ENCODE measurements at regions not wholly inside any gene's neighbourhood (a gene's known extent, or its start where the extent isn't known, plus 50 kb on each side); places are given as distances from the start of the nearest gene placed in this dataset.

GRCh38 chr16:72256398-72257066, 84.6 kb upstream of the PMFBP1 start:
- DNase-seq = no peak

- no peak for DNase-seq
These were observed 83.8 kb upstream of the PMFBP1 start for GRCh38 chr16:72255786-72256185.

- no peak for DNase-seq
These were observed 75.9 kb upstream of the PMFBP1 start for GRCh38 chr16:72247821-72248253.

GRCh38 chr16:72246423-72246822, 74.5 kb upstream of the PMFBP1 start:
- no peak for DNase-seq

- DNase-seq = no peak
These were observed 72.9 kb upstream of the PMFBP1 start for GRCh38 chr16:72244853-72245252.

GRCh38 chr16:72243621-72244020, 71.7 kb upstream of the PMFBP1 start:
- DNase-seq = no peak

- DNase-seq = no peak
These were observed 70.8 kb upstream of the PMFBP1 start for GRCh38 chr16:72242757-72243156.

- no peak for DNase-seq
These were observed 70.0 kb upstream of the PMFBP1 start for GRCh38 chr16:72241930-72242329.

GRCh38 chr16:72241008-72241407, 69.1 kb upstream of the PMFBP1 start:
- no peak for DNase-seq

- DNase-seq = no peak
These were observed 68.5 kb upstream of the PMFBP1 start for GRCh38 chr16:72240466-72240865.

- DNase-seq = no peak
These were observed 64.9 kb upstream of the PMFBP1 start for GRCh38 chr16:72236866-72237265.

- DNase-seq = no peak
These were observed 62.4 kb upstream of the PMFBP1 start for GRCh38 chr16:72234387-72234786.

GRCh38 chr16:72228014-72228413, 56.1 kb upstream of the PMFBP1 start:
- no peak for DNase-seq

- DNase-seq = no peak
These were observed 54.2 kb upstream of the PMFBP1 start for GRCh38 chr16:72226136-72226535.

GRCh38 chr16:72224260-72224768, 52.4 kb upstream of the PMFBP1 start:
- no peak for DNase-seq

- DNase-seq = no peak
These were observed 50.5 kb upstream of the PMFBP1 start for GRCh38 chr16:72222503-72222902.

All from stimulated activated CD4-positive, alpha-beta T cell treated with anti-CD3 and anti-CD28 coated beads, Interleukin-12 subunit alpha, Interleukin-12 subunit beta, amount 100 ng/mL, for 4 hours (primary cell).